GM19397 (cell line): ENCODE measurements at regions not wholly inside any gene's neighbourhood (a gene's known extent, or its start where the extent isn't known, plus 50 kb on each side); places are given as distances from the start of the nearest gene placed in this dataset.
"Not testable (repeated sequence)": the region's sequence is repeated elsewhere in the genome, so short reads cannot be mapped to it uniquely, and the experiment has no call there.

Experiments used
- ATAC-seq: cut with Tn5 transposase; IDR thresholded peaks from one replicate; pipeline ENCODE4 v1.9.1; 2021; ENCODE audit warnings: mild to moderate bottlenecking, moderate library complexity; ENCODE audit not compliant: unreplicated experiment

- ATAC-seq = not testable (repeated sequence)
Measured at GRCh38 chr4:160549951-160550519, 1447.2 kb downstream of the RAPGEF2 start.

- ATAC-seq = no peak
Measured at GRCh38 chr4:160562661-160563060, 1459.8 kb downstream of the RAPGEF2 start.

DNA sequence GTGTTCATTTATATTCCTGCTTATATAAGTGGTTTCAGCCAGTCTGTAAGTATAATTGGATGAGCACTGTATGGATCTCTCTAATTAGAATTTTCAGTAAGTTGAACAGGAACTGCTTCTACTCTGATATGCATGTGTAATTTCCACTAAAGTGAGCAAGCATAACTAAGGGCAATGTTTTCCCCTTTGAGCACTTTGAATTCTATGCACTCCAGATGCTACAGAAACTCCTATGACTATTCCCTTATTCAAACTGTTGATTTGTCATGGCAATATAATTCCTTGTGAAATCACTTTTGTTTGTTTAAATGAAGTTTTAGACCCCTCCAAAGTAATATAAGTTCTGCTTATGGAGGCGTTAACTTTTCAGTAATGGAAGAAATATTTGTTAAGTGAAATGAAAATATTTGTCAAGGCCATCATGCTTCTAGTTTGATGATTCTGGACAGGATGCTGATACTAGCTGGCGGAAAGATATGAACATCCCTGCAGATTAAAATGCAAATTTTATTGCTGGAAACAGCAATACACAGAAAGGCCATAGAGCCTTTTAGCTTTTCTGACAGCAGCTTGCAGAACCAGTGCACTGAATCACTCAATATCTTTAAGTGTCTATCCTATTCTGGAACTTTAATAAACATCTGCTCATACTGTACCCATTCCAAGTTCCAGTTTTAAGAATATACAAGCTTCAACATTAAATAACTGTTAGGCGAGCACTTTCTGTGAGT lies 1460.8 kb downstream of the RAPGEF2 start:
- ATAC-seq = no peak

DNA sequence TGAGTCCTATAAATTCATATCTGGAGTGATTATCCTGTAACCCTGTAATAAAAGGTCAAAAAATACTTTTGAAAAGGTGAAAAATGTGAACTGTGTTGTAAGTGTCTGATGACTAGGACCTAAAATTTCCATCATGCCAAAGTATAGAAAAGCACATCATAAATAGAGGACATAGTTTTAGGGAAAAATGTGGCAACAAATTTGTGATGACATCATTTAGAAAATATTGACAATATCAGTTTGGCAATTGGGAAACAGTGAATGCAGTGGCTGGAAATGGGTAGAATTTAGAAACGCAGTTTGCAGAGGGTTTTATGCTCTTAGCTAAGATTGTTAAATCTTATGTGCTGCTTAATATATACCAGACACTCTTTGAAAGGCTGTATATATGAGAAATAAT lies 1464.8 kb downstream of the RAPGEF2 start:
- no peak for ATAC-seq

DNA sequence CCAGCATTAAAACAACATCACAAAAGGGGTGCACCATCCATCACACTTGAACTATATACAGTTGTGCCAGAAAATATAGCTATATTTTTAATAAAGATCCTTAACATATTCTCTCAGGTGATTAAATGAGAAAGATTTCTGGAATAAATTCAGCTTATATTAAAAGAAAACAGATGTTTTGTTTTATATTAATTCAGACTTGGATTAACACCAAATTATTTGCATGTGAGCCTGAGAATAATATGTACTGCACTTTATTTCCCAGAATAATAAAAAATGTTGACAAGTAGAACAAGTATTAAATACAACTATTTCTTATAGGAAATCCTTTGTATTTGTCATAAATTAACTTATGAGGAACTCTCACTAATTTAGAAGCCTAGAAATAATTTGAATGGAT lies 1467.4 kb downstream of the RAPGEF2 start:
- no peak for ATAC-seq

- not testable (repeated sequence) for ATAC-seq
Measured at GRCh38 chr4:160574272-160574671, 1471.4 kb downstream of the RAPGEF2 start.

- ATAC-seq = no peak
Measured at GRCh38 chr4:160580581-160580980, 1477.7 kb downstream of the RAPGEF2 start.

GRCh38 chr4:160592258-160592657 lies 1489.4 kb downstream of the RAPGEF2 start:
- no peak for ATAC-seq

- no peak for ATAC-seq
Measured at GRCh38 chr4:160595646-160596045, 1492.8 kb downstream of the RAPGEF2 start.

- no peak for ATAC-seq
Measured at GRCh38 chr4:160604541-160604940, 1501.7 kb downstream of the RAPGEF2 start.

DNA sequence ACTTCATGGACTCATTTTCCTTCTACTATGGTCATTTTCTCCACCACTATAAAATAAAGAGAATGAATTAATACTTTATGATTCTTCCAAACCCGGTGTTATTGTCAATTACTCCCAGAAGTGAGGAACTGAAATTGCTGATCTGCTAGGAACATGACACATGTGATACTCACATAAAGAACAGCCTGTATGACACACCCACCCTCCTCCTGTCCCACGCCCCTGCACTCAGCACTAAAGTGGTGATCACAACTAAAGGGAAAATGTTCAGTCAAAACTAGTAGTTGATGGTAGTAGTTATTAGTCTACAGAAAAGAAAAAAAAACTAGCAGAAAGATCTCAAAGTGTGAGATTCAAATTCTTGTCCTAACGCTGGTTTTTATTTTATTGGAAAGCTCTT lies 1508.3 kb downstream of the RAPGEF2 start:
- ATAC-seq = no peak

DNA sequence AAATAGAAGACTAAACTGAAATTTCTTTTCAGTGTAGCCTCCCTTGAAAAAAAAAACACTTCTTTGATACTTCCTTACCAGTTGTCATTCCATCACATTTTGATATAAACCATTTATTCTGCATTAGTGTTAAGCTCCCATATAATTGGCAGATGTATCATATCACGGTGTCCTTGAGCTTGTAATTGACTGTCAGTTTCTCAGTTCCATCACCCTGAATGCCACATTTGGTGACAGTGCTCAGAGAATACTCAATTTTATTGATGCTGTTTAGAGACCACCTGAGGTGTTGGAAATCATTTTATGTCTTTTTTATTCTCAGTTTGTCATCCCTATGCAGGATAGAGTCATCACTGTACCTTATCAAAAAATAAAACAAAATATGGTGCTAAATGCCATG lies 1528.2 kb downstream of the RAPGEF2 start:
- no peak for ATAC-seq

DNA sequence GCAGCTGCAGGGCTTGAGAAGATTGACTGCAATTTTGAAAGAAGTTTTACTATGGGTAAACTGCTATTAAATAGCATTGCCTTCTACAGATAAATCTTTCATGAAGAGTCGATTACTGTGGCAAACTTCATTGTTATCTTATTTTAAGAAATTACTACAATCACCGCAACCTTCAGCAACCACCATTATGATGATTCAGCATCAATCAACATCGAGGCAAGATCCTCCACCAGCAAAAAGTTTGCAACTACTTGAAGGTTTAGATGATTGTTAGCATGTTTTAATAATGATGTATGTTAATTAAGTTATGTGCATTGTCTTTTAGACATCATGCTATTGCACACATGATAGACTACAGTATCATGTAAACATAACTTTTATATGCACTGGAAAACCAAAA lies 1511.0 kb downstream of the FSTL5 start:
- no peak for ATAC-seq

- ATAC-seq = no peak
Measured at GRCh38 chr4:160675550-160675949, 1488.2 kb downstream of the FSTL5 start.

DNA sequence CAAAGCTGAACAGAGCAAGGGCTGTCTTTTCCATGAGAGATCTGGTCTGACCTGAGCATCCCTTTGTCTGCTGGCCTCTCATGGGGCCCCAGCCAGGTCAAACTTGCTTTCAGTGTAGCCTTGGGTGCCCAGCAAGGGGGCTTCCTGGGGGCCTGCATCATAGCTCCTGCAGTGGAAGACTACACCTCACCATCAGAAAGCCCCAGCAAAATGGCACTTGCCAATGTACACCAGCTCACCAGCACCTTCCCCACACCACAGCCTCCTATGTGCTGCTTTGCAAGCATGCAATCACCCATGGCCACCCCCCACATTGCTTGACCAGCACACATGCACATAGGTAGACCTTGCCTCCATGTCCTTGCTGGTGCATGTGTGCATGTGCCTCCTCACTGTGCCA lies 1478.1 kb downstream of the FSTL5 start:
- ATAC-seq = no peak

GRCh38 chr4:160701671-160702070 lies 1462.1 kb downstream of the FSTL5 start:
- ATAC-seq = no peak

DNA sequence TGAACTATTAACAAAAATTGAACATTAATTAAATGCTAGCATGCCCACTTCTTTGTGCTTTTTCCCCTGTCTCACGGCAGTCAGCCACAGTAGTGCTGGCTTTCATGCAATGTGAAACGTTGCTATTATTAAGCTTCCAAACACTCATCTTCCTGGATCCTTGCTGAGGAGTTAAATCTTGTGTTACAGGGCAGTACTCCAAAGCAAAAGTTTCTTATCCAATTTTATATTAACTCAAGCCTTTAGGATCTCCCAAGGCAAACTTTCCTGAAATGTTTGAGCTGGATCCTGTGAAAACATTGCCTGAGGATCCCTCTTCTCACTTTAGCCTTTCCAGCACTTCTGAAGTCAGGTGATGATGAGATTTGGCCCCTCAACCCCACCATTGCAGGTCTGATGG lies 1454.8 kb downstream of the FSTL5 start:
- no peak for ATAC-seq

DNA sequence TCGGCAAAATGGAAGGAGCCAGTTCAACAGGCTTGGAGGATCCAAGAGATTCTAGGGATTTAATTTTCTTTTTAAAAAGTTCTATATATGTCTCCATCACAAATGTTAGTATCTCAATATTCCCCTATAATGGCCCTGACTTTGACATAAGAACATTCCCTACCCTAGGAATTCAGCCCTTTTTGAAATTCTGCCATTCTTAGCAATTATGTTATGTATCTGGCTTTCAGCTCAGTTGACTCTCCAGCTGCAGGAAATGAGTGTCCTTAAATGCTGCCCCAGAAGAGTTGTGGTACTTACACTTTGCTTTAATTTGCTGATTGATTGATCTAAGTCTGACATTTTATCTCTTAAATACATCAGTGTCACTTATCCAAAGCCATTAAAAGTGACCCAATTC lies 1454.3 kb downstream of the FSTL5 start:
- ATAC-seq = no peak

DNA sequence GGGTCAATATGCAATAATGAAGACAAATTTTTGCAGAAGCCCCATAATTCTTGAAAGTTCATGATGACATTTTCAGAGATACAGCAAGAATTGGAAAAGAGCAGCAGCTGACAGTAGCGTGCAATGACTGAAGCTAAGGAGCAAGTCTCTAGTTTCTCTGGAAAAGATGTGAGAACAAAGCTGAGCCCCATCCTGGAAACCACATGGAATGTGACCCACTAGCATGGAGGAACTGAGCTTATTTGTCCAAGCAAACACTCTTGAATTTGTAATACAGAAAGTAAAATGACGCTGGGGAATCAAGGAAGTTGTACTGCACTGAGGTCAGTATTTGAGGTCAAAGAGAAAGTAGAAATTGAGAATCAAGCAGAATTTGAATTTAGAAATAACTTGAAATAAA lies 1447.2 kb downstream of the FSTL5 start:
- no peak for ATAC-seq

- ATAC-seq = no peak
Measured at GRCh38 chr4:160717848-160718247, 1446.0 kb downstream of the FSTL5 start.

GRCh38 chr4:160724063-160724462 lies 1439.7 kb downstream of the FSTL5 start:
- no peak for ATAC-seq

GRCh38 chr4:160745126-160745525 lies 1418.7 kb downstream of the FSTL5 start:
- no peak for ATAC-seq

- not testable (repeated sequence) for ATAC-seq
Measured at GRCh38 chr4:160746585-160746984, 1417.2 kb downstream of the FSTL5 start.
